Chondrocyte (in vitro differentiated cells): ENCODE measurements at regions not wholly inside any gene's neighbourhood (a gene's known extent, or its start where the extent isn't known, plus 50 kb on each side); places are given as distances from the start of the nearest gene placed in this dataset.

Source experiments
- DNase-seq: peaks from one replicate; pipeline ENCODE4 v3.0.0; 2021; ENCODE audit warnings: mixed read lengths, low spot score
- H3K27ac Mint-ChIP-seq: one replicate; pipeline ENCODE4 v1.8.0; 2021; ENCODE audit warnings: mild to moderate bottlenecking, moderate library complexity, mixed read lengths; ENCODE audit not compliant: unreplicated experiment
- H3K27me3 Mint-ChIP-seq: 2 replicates; pipeline ENCODE4 v1.8.0; 2021; ENCODE audit warnings: low read depth, mixed read lengths
- H3K36me3 Mint-ChIP-seq: 2 replicates; pipeline ENCODE4 v1.8.0; 2021; ENCODE audit warnings: low read depth, mixed read lengths
- H3K4me1 Mint-ChIP-seq: 2 replicates; pipeline ENCODE4 v1.8.0; 2021; ENCODE audit warnings: low read depth, mild to moderate bottlenecking, mixed read lengths
- H3K4me3 Mint-ChIP-seq: one replicate; pipeline ENCODE4 v1.8.0; 2021; ENCODE audit warnings: mild to moderate bottlenecking, moderate library complexity, mixed read lengths; ENCODE audit not compliant: unreplicated experiment
- H3K9me3 Mint-ChIP-seq: 2 replicates; pipeline ENCODE4 v1.8.0; 2021; ENCODE audit warnings: low read depth, mixed read lengths
- CTCF ChIP-seq: fragments of 200-600 bp; sonication (generic); IDR thresholded peaks from 2 replicates; pipeline ENCODE4 v1.5.0; 2021; ENCODE audit warnings: antibody characterized with exemption, mild to moderate bottlenecking, moderate library complexity

- peaks cover 1% of the 10 kb centered on the region for H3K27me3 Mint-ChIP-seq
- no peak overlapping the region for H3K27ac Mint-ChIP-seq
- H3K4me1 Mint-ChIP-seq, result no peaks in the 10 kb centered on the region
- peaks cover 2% of the 10 kb centered on the region for H3K9me3 Mint-ChIP-seq
- no peaks in the 10 kb centered on the region for H3K36me3 Mint-ChIP-seq
- DNase-seq, result no peak
- TF ChIP-seq CTCF, result no peak
- H3K4me3 Mint-ChIP-seq, result no peak overlapping the region
Measured at GRCh38 chr9:118784033-118784432, 585.2 kb downstream of the BRINP1 start.

GRCh38 chr9:118785456-118785855, 583.8 kb downstream of the BRINP1 start:
- TF ChIP-seq CTCF, result no peak
- DNase-seq, result no peak
- H3K4me1 Mint-ChIP-seq, result no peaks in the 10 kb centered on the region
- H3K9me3 Mint-ChIP-seq, result no peaks in the 10 kb centered on the region
- no peaks in the 10 kb centered on the region for H3K36me3 Mint-ChIP-seq
- no peak overlapping the region for H3K27ac Mint-ChIP-seq
- H3K27me3 Mint-ChIP-seq, result peaks cover 1% of the 10 kb centered on the region
- no peak overlapping the region for H3K4me3 Mint-ChIP-seq

DNA sequence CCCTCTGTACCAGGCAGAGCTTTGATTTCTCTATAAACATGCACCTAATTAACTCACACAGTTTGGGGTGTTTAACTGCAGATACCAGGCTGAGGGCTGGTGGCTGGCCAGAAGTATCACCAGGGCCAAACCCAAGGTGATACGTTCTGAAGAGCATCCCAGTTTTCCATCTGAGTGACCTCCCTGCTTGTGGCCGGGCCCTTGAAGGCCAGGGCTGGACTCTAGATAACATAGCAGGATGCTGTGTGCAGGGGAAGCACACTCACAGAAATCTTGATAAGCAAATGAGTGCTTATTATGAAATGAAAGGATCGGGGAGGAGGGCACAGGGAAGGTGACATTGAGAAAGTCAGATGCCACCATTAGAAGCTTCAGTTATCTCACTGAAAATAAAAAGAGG, 582.4 kb downstream of the BRINP1 start:
- H3K4me1 Mint-ChIP-seq, result no peaks in the 10 kb centered on the region
- no peak for DNase-seq
- H3K4me3 Mint-ChIP-seq, result no peak overlapping the region
- no peaks in the 10 kb centered on the region for H3K9me3 Mint-ChIP-seq
- no peak for TF ChIP-seq CTCF
- H3K27ac Mint-ChIP-seq, result no peak overlapping the region
- H3K36me3 Mint-ChIP-seq, result no peaks in the 10 kb centered on the region
- H3K27me3 Mint-ChIP-seq, result peaks cover 1% of the 10 kb centered on the region

GRCh38 chr9:118809160-118809625, 560.0 kb downstream of the BRINP1 start:
- Mint-ChIP-seq H3K27me3 (peaks cover 6% of the 10 kb centered on the region), H3K27ac (no peak overlapping the region), H3K9me3 (peaks cover 9% of the 10 kb centered on the region), H3K4me3 (peak overlapping the region; percentile 32), H3K4me1 (no peaks in the 10 kb centered on the region), H3K36me3 (no peaks in the 10 kb centered on the region)
- DNase-seq, result no peak
- TF ChIP-seq CTCF, result peak; percentile 51

- Mint-ChIP-seq H3K27me3 (no peaks in the 10 kb centered on the region), H3K4me3 (no peak overlapping the region), H3K27ac (no peak overlapping the region), H3K9me3 (no peaks in the 10 kb centered on the region), H3K36me3 (no peaks in the 10 kb centered on the region), H3K4me1 (no peaks in the 10 kb centered on the region)
- no peak for DNase-seq
- peak; percentile 73 for TF ChIP-seq CTCF
Measured at GRCh38 chr9:118829334-118829733, 539.9 kb downstream of the BRINP1 start.
